ACHN (cell line): ENCODE measurements at regions not wholly inside any gene's neighbourhood (a gene's known extent, or its start where the extent isn't known, plus 50 kb on each side); places are given as distances from the start of the nearest gene placed in this dataset.
"Not testable (repeated sequence)": the region's sequence is repeated elsewhere in the genome, so short reads cannot be mapped to it uniquely, and the experiment has no call there.

Experiments
- DNase-seq: peaks from one replicate; pipeline ENCODE4 v3.0.0-alpha.2; 2015
- in situ Hi-C: cut with HindIII; loops from 2 replicates; pipeline ENCODE4 v1.10.0; 2017; ENCODE audit warnings: low sequenced_read_pairs, low pct_ligation_motif_present, low pct_unique_long_range_greater_than_20kb

GRCh38 chr2:125281242-125281641 is 1256.2 kb downstream of the CNTNAP5 start:
- DNase-seq, result no peak
- in situ Hi-C loops, result no loop called here

- DNase-seq, result no peak
- in situ Hi-C loops, result no loop called here
These were observed 1271.7 kb downstream of the CNTNAP5 start for GRCh38 chr2:125296742-125297141.

GRCh38 chr2:125310657-125311364 is 1285.7 kb downstream of the CNTNAP5 start:
- no peak for DNase-seq
- in situ Hi-C loops, result no loop called here

- in situ Hi-C loops, result no loop called here
These were observed 1287.3 kb downstream of the CNTNAP5 start for GRCh38 chr2:125312342-125312741.

GRCh38 chr2:125313806-125314205 is 1288.7 kb downstream of the CNTNAP5 start:
- no peak for DNase-seq
- in situ Hi-C loops, result no loop called here

More at GRCh38 chr2:125312342-125312741, 1287.3 kb downstream of the CNTNAP5 start:
- DNase-seq, result no peak

GRCh38 chr2:125318740-125319139 is 1293.7 kb downstream of the CNTNAP5 start:
- DNase-seq, result no peak
- in situ Hi-C loops, result no loop called here

- in situ Hi-C loops, result no loop called here
- no peak for DNase-seq
These were observed 1299.2 kb downstream of the CNTNAP5 start for GRCh38 chr2:125324273-125324672.

GRCh38 chr2:125330133-125330532 is 1305.0 kb downstream of the CNTNAP5 start:
- in situ Hi-C loops, result no loop called here
- no peak for DNase-seq

GRCh38 chr2:125341353-125341752 is 1314.6 kb upstream of the GYPC start:
- DNase-seq, result no peak
- in situ Hi-C loops, result no loop called here

- in situ Hi-C loops, DNase-seq: not testable (repeated sequence)
These were observed 1302.4 kb upstream of the GYPC start for GRCh38 chr2:125353542-125353941.

- DNase-seq, result no peak
- in situ Hi-C loops, result no loop called here
These were observed 1291.6 kb upstream of the GYPC start for GRCh38 chr2:125364192-125364983.

- in situ Hi-C loops, result no loop called here
- DNase-seq, result no peak
These were observed 1291.0 kb upstream of the GYPC start for GRCh38 chr2:125364984-125365265.

GRCh38 chr2:125371867-125372266 is 1284.1 kb upstream of the GYPC start:
- peak; percentile 3 for DNase-seq
- in situ Hi-C loops, result no loop called here

- in situ Hi-C loops, result no loop called here
- DNase-seq, result no peak
These were observed 1282.7 kb upstream of the GYPC start for GRCh38 chr2:125373293-125373692.

- in situ Hi-C loops, result no loop called here
- DNase-seq, result no peak
These were observed 1269.9 kb upstream of the GYPC start for GRCh38 chr2:125386074-125386473.

- in situ Hi-C loops, result no loop called here
- DNase-seq, result no peak
These were observed 1258.3 kb upstream of the GYPC start for GRCh38 chr2:125397535-125398251.

- in situ Hi-C loops, result no loop called here
These were observed 1257.0 kb upstream of the GYPC start for GRCh38 chr2:125398738-125399524.

GRCh38 chr2:125405816-125406215 is 1250.1 kb upstream of the GYPC start:
- DNase-seq, result peak; percentile 96
- in situ Hi-C loops, result no loop called here

More at GRCh38 chr2:125398738-125399524, 1257.0 kb upstream of the GYPC start:
- no peak for DNase-seq
